GM23338 (cell line): ENCODE measurements at regions not wholly inside any gene's neighbourhood (a gene's known extent, or its start where the extent isn't known, plus 50 kb on each side); places are given as distances from the start of the nearest gene placed in this dataset.

Source experiments
- ATAC-seq: fragments of 200-7000 bp; cut with Tn5 transposase; 3 replicates; pipeline ENCODE4 v1.9.1; 2020
- DNase-seq: peaks from one replicate; pipeline ENCODE4 v3.0.0-alpha.2; 2015; ENCODE audit warnings: low spot score
- H2AFZ ChIP-seq: fragments of 200-600 bp; sonication (generic); 2 replicates; pipeline ENCODE4 v1.8.0; 2016; ENCODE audit warnings: antibody characterized with exemption, mild to moderate bottlenecking, moderate library complexity
- H3F3A ChIP-seq: fragments of 200-600 bp; sonication (generic); replicated peaks from 2 replicates; pipeline ENCODE4 v1.8.0; 2017; ENCODE audit warnings: antibody characterized with exemption, mixed run types, low read depth
- H3K27ac ChIP-seq: fragments of 200-600 bp; sonication (generic); 2 replicates; pipeline ENCODE4 v1.6.1; 2016; ENCODE audit warnings: low read depth
- H3K27me3 ChIP-seq: fragments of 200-600 bp; sonication (generic); 2 replicates; pipeline ENCODE4 v1.8.0; 2016; ENCODE audit warnings: mild to moderate bottlenecking, mixed run types, moderate library complexity; ENCODE audit not compliant: insufficient read depth
- H3K36me3 ChIP-seq: fragments of 200-600 bp; sonication (generic); 2 replicates; pipeline ENCODE4 v1.8.0; 2016; ENCODE audit warnings: mild to moderate bottlenecking; ENCODE audit not compliant: insufficient read depth
- H3K4me1 ChIP-seq: fragments of 200-600 bp; sonication (generic); 2 replicates; pipeline ENCODE4 v1.8.0; 2016; ENCODE audit warnings: mild to moderate bottlenecking, moderate library complexity; ENCODE audit not compliant: insufficient read depth
- H3K4me2 ChIP-seq: fragments of 200-600 bp; sonication (generic); 2 replicates; pipeline ENCODE4 v1.7.1; 2017; ENCODE audit warnings: mixed run types
- H3K4me3 ChIP-seq: fragments of 200-600 bp; sonication (generic); 2 replicates; pipeline ENCODE4 v1.6.1; 2016; ENCODE audit warnings: mixed run types
- H3K79me2 ChIP-seq: fragments of 200-600 bp; sonication (generic); replicated peaks from 2 replicates; pipeline ENCODE4 v1.8.0; 2017; ENCODE audit warnings: mild to moderate bottlenecking; ENCODE audit not compliant: insufficient read depth
- H3K9me2 ChIP-seq: fragments of 200-600 bp; sonication (generic); 2 replicates; pipeline ENCODE4 v1.8.0; 2017; ENCODE audit not compliant: insufficient read depth
- H4K20me1 ChIP-seq: fragments of 200-600 bp; sonication (generic); replicated peaks from 2 replicates; pipeline ENCODE4 v1.8.0; 2017; ENCODE audit warnings: mild to moderate bottlenecking; ENCODE audit not compliant: insufficient read depth
- H3K27ac Mint-ChIP-seq: 2 replicates; pipeline ENCODE4 v1.8.0; 2020; ENCODE audit warnings: inconsistent platforms, mild to moderate bottlenecking, moderate library complexity, mixed read lengths
- H3K27me3 Mint-ChIP-seq: 3 replicates; pipeline ENCODE4 v1.8.0; 2022; ENCODE audit warnings: low read depth, mild to moderate bottlenecking, moderate library complexity, mixed read lengths, inconsistent platforms; ENCODE audit not compliant: insufficient read depth, poor library complexity
- H3K36me3 Mint-ChIP-seq: 3 replicates; pipeline ENCODE4 v1.8.0; 2021; ENCODE audit warnings: low read depth, mild to moderate bottlenecking, inconsistent platforms, moderate library complexity, mixed read lengths
- H3K4me1 Mint-ChIP-seq: 3 replicates; pipeline ENCODE4 v1.8.0; 2020; ENCODE audit warnings: mild to moderate bottlenecking, inconsistent platforms, mixed read lengths
- H3K4me3 Mint-ChIP-seq: 3 replicates; pipeline ENCODE4 v1.8.0; 2021; ENCODE audit warnings: moderate library complexity, mild to moderate bottlenecking, inconsistent platforms, mixed read lengths
- H3K9me3 Mint-ChIP-seq: 3 replicates; pipeline ENCODE4 v1.8.0; 2020; ENCODE audit warnings: moderate library complexity, mild to moderate bottlenecking, inconsistent platforms, mixed read lengths
- CREB1 ChIP-seq: fragments of 250-450 bp; sonication (Bioruptor Pico); IDR thresholded peaks from 2 replicates; pipeline ENCODE4 v1.5.0; 2020; ENCODE audit warnings: low read depth, mild to moderate bottlenecking, moderate library complexity
- CTCF ChIP-seq, 2 experiments: fragments of 200-600 bp in 1 of 2; sonication (generic) in 1 of 2; conservative IDR thresholded peaks; 2 replicates each; pipeline versions ENCODE4 v1.5.1 to v1.6.1; 2016 to 2017; ENCODE audit warnings: antibody characterized with exemption in 2 of 2, low read depth in 2 of 2, mild to moderate bottlenecking in 2 of 2, moderate library complexity in 1 of 2
- ETS1 ChIP-seq: IDR thresholded peaks from 2 replicates; pipeline ENCODE4 v1.6.1; 2016; ENCODE audit warnings: antibody characterized with exemption
- EZH2 ChIP-seq: fragments of 200-600 bp; sonication (generic); IDR thresholded peaks from one replicate; pipeline ENCODE4 v1.8.0; 2017; ENCODE audit warnings: antibody characterized with exemption, mild to moderate bottlenecking, low read depth; ENCODE audit not compliant: unreplicated experiment
- EZH2phosphoT487 ChIP-seq: fragments of 200-600 bp; sonication (generic); IDR thresholded peaks from one replicate; pipeline ENCODE4 v1.8.1; 2018; ENCODE audit warnings: antibody characterized with exemption; ENCODE audit not compliant: unreplicated experiment
- JUNB ChIP-seq: IDR thresholded peaks from one replicate; pipeline ENCODE4 v1.6.1; 2016; ENCODE audit warnings: antibody characterized with exemption; ENCODE audit not compliant: unreplicated experiment
- POLR2AphosphoS5 ChIP-seq: IDR thresholded peaks from 2 replicates; pipeline ENCODE4 v1.6.1; 2016; ENCODE audit warnings: antibody characterized with exemption, low read depth
- REST ChIP-seq: IDR thresholded peaks from one replicate; pipeline ENCODE4 v1.6.1; 2018; ENCODE audit warnings: antibody characterized with exemption; ENCODE audit not compliant: unreplicated experiment
- STAT1 ChIP-seq: IDR thresholded peaks from one replicate; pipeline ENCODE4 v1.6.1; 2016; ENCODE audit warnings: antibody characterized with exemption; ENCODE audit not compliant: unreplicated experiment
- ZNF114 ChIP-seq: fragments of 250-450 bp; sonication (Bioruptor Pico); IDR thresholded peaks from 2 replicates; pipeline ENCODE4 v1.5.0; 2020; ENCODE audit warnings: mild to moderate bottlenecking, moderate library complexity
- ZNF331 ChIP-seq: fragments of 250-450 bp; sonication (Bioruptor Pico); IDR thresholded peaks from 2 replicates; pipeline ENCODE4 v1.5.0; 2020; ENCODE audit warnings: low read depth, mild to moderate bottlenecking, moderate library complexity

GRCh38 chr4:136383082-136383481, 1149.2 kb downstream of the PCDH18 start:
- H3K9me2 ChIP-seq: no peaks in the 10 kb centered on the region; the same call in 1 of the 2 replicates
- no peaks in the 10 kb centered on the region for H3K36me3 Mint-ChIP-seq
- no peaks in the 10 kb centered on the region for H3K9me3 Mint-ChIP-seq
- no peak overlapping the region; the same call in 1 of the 2 replicates for H3K27ac Mint-ChIP-seq
- no peak overlapping the region for H2AFZ ChIP-seq
- DNase-seq (no peak), ATAC-seq (no peak)
- no peak overlapping the region for H3K4me3 Mint-ChIP-seq
- H3K4me2 ChIP-seq: no peak overlapping the region
- H3K27me3 Mint-ChIP-seq: no peaks in the 10 kb centered on the region
- H3K27me3 ChIP-seq: no peaks in the 10 kb centered on the region
- H3K36me3 ChIP-seq: no peaks in the 10 kb centered on the region
- TF ChIP-seq ZNF331 (CRISPR knock-in tag) (no peak), STAT1 (no peak), ETS1 (no peak), ZNF114 (CRISPR knock-in tag) (no peak), CTCF (conservative IDR thresholded peaks at IDR 0.05; ENCODE audit: low read depth in 2 of 2) (no peak), REST (no peak), CREB1 (CRISPR knock-in tag) (no peak), EZH2 (no peak), POLR2AphosphoS5 (no peak), EZH2phosphoT487 (no peak), JUNB (no peak)
- H3K4me3 ChIP-seq: no peak overlapping the region
- H3K4me1 ChIP-seq: no peaks in the 10 kb centered on the region
- no peaks in the 10 kb centered on the region for H3F3A ChIP-seq
- H3K79me2 ChIP-seq: no peaks in the 10 kb centered on the region
- H3K27ac ChIP-seq: no peak overlapping the region
- H4K20me1 ChIP-seq: no peaks in the 10 kb centered on the region
- H3K4me1 Mint-ChIP-seq: peaks cover 7% of the 10 kb centered on the region
